K562 (cell line): ENCODE measurements at regions not wholly inside any gene's neighbourhood (a gene's known extent, or its start where the extent isn't known, plus 50 kb on each side); places are given as distances from the start of the nearest gene placed in this dataset.

Experiments used
- ARHGAP35 ChIP-seq: fragments of 450-650 bp; IDR thresholded peaks from 2 replicates; pipeline ENCODE4 v1.6.1; 2018; ENCODE audit not compliant: partially characterized antibody
- HLTF ChIP-seq: fragments of 450-650 bp; IDR thresholded peaks from 2 replicates; pipeline ENCODE4 v1.6.1; 2016
- NFYB ChIP-seq: IDR thresholded peaks from 2 replicates; pipeline ENCODE4 v1.6.1; 2011; ENCODE audit warnings: mild to moderate bottlenecking, moderate library complexity; ENCODE audit not compliant: insufficient read length; ENCODE audit errors: extremely low read depth
- RBM25 ChIP-seq: fragments of 200-400 bp; formaldehyde crosslinking; IDR thresholded peaks from 2 replicates; pipeline ENCODE4 v1.6.1; 2018; ENCODE audit warnings: low read length, low read depth, moderate library complexity; ENCODE audit not compliant: severe bottlenecking
- TFAM ChIP-seq: fragments of 250-450 bp; sonication (Bioruptor Pico); conservative IDR thresholded peaks from 2 replicates; pipeline ENCODE4 v1.5.0; 2021; ENCODE audit warnings: mild to moderate bottlenecking, moderate library complexity
- TFE3 ChIP-seq: fragments of 450-650 bp; formaldehyde crosslinking; IDR thresholded peaks from 2 replicates; pipeline ENCODE4 v1.4.0; 2020; ENCODE audit warnings: mild to moderate bottlenecking, mixed read lengths
- USF2 ChIP-seq: sonication (generic); formaldehyde crosslinking; IDR thresholded peaks from 2 replicates; pipeline ENCODE4 v1.5.0; 2020; ENCODE audit warnings: missing genetic modification reagents
- ZBTB11 ChIP-seq, 3 experiments: fragments of 200-800 bp in 1 of 3; fragments of 250-450 bp in 1 of 3; fragments of 450-650 bp in 1 of 3; sonication (Bioruptor Pico) in 1 of 3; sonication (Bioruptor generic) in 1 of 3; formaldehyde crosslinking in 1 of 3; IDR thresholded peaks; 2 replicates each; pipeline versions ENCODE4 v1.6.1 to v1.8.0; 2016 to 2022; ENCODE audit warnings: mild to moderate bottlenecking in 2 of 3, missing genetic modification characterization in 2 of 3, missing compliant biosample characterization in 1 of 3, moderate library complexity in 1 of 3
- ZNF282 ChIP-seq: sonication (generic); formaldehyde crosslinking; IDR thresholded peaks from 2 replicates; pipeline ENCODE4 v1.8.1; 2023; ENCODE audit warnings: missing genetic modification reagents

- peak; percentile 10; the same call in 1 of the 2 replicates for TF ChIP-seq USF2
- TF ChIP-seq ZBTB11 (CRISPR knock-in tag; IDR thresholded peaks at IDR 0.05), result peak in 1 of 3 experiments; percentile 31; a peak in 1 of 6 replicates
- TF ChIP-seq NFYB, result peak; percentile 39
- no peak for TF ChIP-seq HLTF
- TF ChIP-seq ARHGAP35, result no peak
- no peak for TF ChIP-seq RBM25
- TF ChIP-seq ZNF282 (CRISPR knock-in tag), result no peak
- TF ChIP-seq TFAM (CRISPR knock-in tag), result no peak
- TF ChIP-seq TFE3 (CRISPR knock-in tag), result peak; percentile 58; the same call in 1 of the 2 replicates
Measured at GRCh38 chr20:47926731-47927130, 141.4 kb upstream of the SULF2 start (continued).
